ENCODE measurements at regions not wholly inside any gene's neighbourhood (a gene's known extent, or its start where the extent isn't known, plus 50 kb on each side); places are given as distances from the start of the nearest gene placed in this dataset.
A peak's percentile ranks its signal among the peaks of the same experiment; 100 is the strongest.

DNA sequence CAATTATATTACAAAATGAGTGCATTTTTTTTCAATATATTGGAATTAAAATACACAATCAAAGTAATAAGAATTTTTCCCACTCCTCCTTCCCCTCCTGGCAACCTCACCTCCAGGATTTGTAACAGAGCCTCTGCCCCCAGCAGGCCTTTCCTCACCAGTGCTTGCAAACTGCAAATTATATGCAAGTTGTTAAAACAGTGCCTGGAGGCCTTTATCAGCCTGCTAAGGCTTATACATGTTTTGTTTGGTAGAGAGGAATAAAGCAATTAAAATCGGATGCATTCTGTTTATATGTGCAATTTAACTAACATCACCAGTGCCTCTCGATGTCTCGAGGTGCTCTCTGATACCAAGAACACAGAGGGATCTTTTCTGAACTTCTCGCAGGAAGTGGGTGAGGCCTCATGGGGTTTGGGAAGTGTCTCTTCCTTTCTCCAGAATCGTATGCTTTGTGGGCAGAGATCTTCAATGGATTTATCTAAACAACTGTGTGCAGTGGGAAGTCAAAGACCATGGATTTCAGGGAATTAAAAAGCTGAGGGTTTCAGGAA, 186.8 kb downstream of the CDH26 start:
- Mint-ChIP-seq H3K27me3 (ENCODE audit: insufficient read depth) (peaks cover 1% of the 10 kb centered on the region), H3K36me3 (ENCODE audit: low read depth) (no peaks in the 10 kb centered on the region), H3K9me3 (peaks cover 9% of the 10 kb centered on the region), H3K4me1 (peaks cover 27% of the 10 kb centered on the region), H3K4me3 (no peak overlapping the region), H3K27ac (no peak overlapping the region)
- 78 to 81% methylated on average over 4 to 5 of the region's 5 CpGs for WGBS, 2 experiments (ENCODE audit: insufficient coverage in 1 of 2, insufficient read length in 1 of 2)
- DNase-seq: no peak
- no peak overlapping the region for H3K27ac ChIP-seq (ENCODE audit: low read depth, low read length)
- TF ChIP-seq, protein P1, sequence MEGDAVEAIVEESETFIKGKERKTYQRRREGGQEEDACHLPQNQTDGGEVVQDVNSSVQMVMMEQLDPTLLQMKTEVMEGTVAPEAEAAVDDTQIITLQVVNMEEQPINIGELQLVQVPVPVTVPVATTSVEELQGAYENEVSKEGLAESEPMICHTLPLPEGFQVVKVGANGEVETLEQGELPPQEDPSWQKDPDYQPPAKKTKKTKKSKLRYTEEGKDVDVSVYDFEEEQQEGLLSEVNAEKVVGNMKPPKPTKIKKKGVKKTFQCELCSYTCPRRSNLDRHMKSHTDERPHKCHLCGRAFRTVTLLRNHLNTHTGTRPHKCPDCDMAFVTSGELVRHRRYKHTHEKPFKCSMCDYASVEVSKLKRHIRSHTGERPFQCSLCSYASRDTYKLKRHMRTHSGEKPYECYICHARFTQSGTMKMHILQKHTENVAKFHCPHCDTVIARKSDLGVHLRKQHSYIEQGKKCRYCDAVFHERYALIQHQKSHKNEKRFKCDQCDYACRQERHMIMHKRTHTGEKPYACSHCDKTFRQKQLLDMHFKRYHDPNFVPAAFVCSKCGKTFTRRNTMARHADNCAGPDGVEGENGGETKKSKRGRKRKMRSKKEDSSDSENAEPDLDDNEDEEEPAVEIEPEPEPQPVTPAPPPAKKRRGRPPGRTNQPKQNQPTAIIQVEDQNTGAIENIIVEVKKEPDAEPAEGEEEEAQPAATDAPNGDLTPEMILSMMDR (conservative IDR thresholded peaks at IDR 0.05): peak; percentile 32
- no peak overlapping the region for H3K9ac ChIP-seq (ENCODE audit: extremely low read depth, low read length, poor library complexity, severe bottlenecking)
- no peaks in the 10 kb centered on the region for H3K36me3 ChIP-seq (ENCODE audit: control insufficient read depth, insufficient read depth, low read length)
- H3K9me3 ChIP-seq (ENCODE audit: control insufficient read depth, low read length): no peaks in the 10 kb centered on the region
- peaks cover 4% of the 10 kb centered on the region for H3K4me1 ChIP-seq (ENCODE audit: control insufficient read depth, insufficient read depth, low read length)
- H3K27me3 ChIP-seq (ENCODE audit: control insufficient read depth, insufficient read depth, low read length, poor library complexity, severe bottlenecking): no peaks in the 10 kb centered on the region
- H3K4me3 ChIP-seq (ENCODE audit: low read length): no peak overlapping the region

DNA sequence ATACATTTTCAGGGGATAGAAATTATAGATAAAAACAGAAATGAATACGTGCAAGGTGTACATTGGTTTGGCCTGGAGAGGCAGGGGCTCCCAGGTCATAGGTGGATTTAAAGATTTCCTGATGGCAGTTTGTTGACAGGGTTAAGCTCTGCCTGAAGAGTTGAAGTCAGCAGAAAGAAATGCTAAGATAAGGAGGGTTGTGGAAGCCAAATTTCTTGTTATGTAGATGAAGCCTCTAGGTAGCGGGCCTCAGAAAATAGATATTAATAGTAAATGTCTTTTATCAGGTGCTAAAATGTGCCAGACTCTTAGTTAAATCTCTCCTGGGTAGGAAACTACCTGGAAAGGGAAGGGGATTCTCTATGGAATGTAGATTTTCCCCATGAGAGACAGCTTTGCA, 188.8 kb downstream of the CDH26 start:
- Mint-ChIP-seq H3K4me1 (peaks cover 27% of the 10 kb centered on the region), H3K27me3 (ENCODE audit: insufficient read depth) (no peaks in the 10 kb centered on the region), H3K4me3 (no peak overlapping the region), H3K9me3 (peaks cover 9% of the 10 kb centered on the region), H3K27ac (peak overlapping the region; percentile 3), H3K36me3 (ENCODE audit: low read depth) (no peaks in the 10 kb centered on the region)
- H3K27me3 ChIP-seq (ENCODE audit: control insufficient read depth, insufficient read depth, low read length, poor library complexity, severe bottlenecking): no peaks in the 10 kb centered on the region
- 81 to 100% methylated on average over 2 of the region's 2 CpGs for WGBS, 2 experiments (ENCODE audit: insufficient coverage in 1 of 2, insufficient read length in 1 of 2)
- H3K9me3 ChIP-seq (ENCODE audit: control insufficient read depth, low read length): no peaks in the 10 kb centered on the region
- no peak for DNase-seq
- H3K4me3 ChIP-seq (ENCODE audit: low read length): no peak overlapping the region
- H3K4me1 ChIP-seq (ENCODE audit: control insufficient read depth, insufficient read depth, low read length): peaks cover 4% of the 10 kb centered on the region
- no peaks in the 10 kb centered on the region for H3K36me3 ChIP-seq (ENCODE audit: control insufficient read depth, insufficient read depth, low read length)
- H3K9ac ChIP-seq (ENCODE audit: extremely low read depth, low read length, poor library complexity, severe bottlenecking): no peak overlapping the region
- TF ChIP-seq, protein P1 (conservative IDR thresholded peaks at IDR 0.05): no peak
- no peak overlapping the region for H3K27ac ChIP-seq (ENCODE audit: low read depth, low read length)

DNA sequence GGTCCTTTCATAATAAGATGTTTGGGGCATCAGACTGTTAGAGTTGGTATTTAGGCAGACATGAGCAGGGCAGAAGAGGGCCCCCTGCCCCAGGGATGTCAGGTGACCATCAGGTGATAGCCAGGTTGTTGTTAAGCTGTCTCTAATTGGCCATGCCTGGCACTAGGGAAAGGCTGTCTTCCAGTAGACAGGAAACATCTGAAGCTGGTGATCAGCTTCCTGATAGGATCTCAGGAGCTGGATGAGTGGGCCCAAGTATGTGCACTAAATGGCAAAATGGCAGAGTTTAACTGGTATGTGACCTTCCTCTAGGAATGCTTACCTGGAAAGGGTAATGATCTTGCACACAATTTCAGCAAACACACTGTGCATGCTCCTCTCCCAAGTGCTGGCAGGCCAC, 190.7 kb downstream of the CDH26 start:
- H3K9me3 Mint-ChIP-seq: peaks cover 9% of the 10 kb centered on the region
- H3K4me1 Mint-ChIP-seq: peaks cover 27% of the 10 kb centered on the region
- no peak overlapping the region for H3K4me3 Mint-ChIP-seq
- H3K27ac ChIP-seq (ENCODE audit: low read depth, low read length): no peak overlapping the region
- H3K4me1 ChIP-seq (ENCODE audit: control insufficient read depth, insufficient read depth, low read length): peaks cover 4% of the 10 kb centered on the region
- H3K36me3 ChIP-seq (ENCODE audit: control insufficient read depth, insufficient read depth, low read length): no peaks in the 10 kb centered on the region
- no peaks in the 10 kb centered on the region for H3K9me3 ChIP-seq (ENCODE audit: control insufficient read depth, low read length)
- H3K27me3 ChIP-seq (ENCODE audit: control insufficient read depth, insufficient read depth, low read length, poor library complexity, severe bottlenecking): no peaks in the 10 kb centered on the region
- no peak overlapping the region for H3K27ac Mint-ChIP-seq
- H3K27me3 Mint-ChIP-seq (ENCODE audit: insufficient read depth): no peaks in the 10 kb centered on the region
- no peak overlapping the region for H3K4me3 ChIP-seq (ENCODE audit: low read length)
- TF ChIP-seq, protein P1 (conservative IDR thresholded peaks at IDR 0.05): no peak
- no peaks in the 10 kb centered on the region for H3K36me3 Mint-ChIP-seq (ENCODE audit: low read depth)
- no peak overlapping the region for H3K9ac ChIP-seq (ENCODE audit: extremely low read depth, low read length, poor library complexity, severe bottlenecking)
- DNase-seq: no peak

All from endodermal cell (in vitro differentiated cells).